ENCODE measurements at regions not wholly inside any gene's neighbourhood (a gene's known extent, or its start where the extent isn't known, plus 50 kb on each side); places are given as distances from the start of the nearest gene placed in this dataset.

- Histone ChIP-seq H3K4me3 (replicated peaks in 1 of 2; ENCODE audit: low read depth in 1 of 2, low read length in 2 of 2) (no peak overlapping the region), H3K27me3 (ENCODE audit: insufficient read depth, low read length) (no peaks in the 10 kb centered on the region), H2AFZ (ENCODE audit: low read depth, low read length, poor library complexity, severe bottlenecking) (no peak overlapping the region), H4K20me1 (ENCODE audit: insufficient read depth) (no peaks in the 10 kb centered on the region), H3K9me3 (ENCODE audit: control insufficient read depth in 1 of 2, insufficient read depth in 1 of 2, low read depth in 1 of 2, low read length in 2 of 2) (peaks cover under 1 to 27% of the 10 kb centered on the region in 2 experiments; a peak in 2 of 4 replicates), H3K9me2 (ENCODE audit: insufficient read depth) (no peaks in the 10 kb centered on the region), H3K27ac (ENCODE audit: low read depth, low read length) (no peak overlapping the region), H3K4me2 (ENCODE audit: low read length) (no peak overlapping the region), H3K9ac (ENCODE audit: low read length) (no peak overlapping the region), H3K79me2 (ENCODE audit: insufficient read depth, low read length) (no peaks in the 10 kb centered on the region), H3K36me3 (ENCODE audit: control insufficient read depth in 1 of 2, insufficient read depth in 2 of 2, low read length in 2 of 2) (no peaks in the 10 kb centered on the region), H3K4me1 (ENCODE audit: control insufficient read depth in 1 of 2, insufficient read depth in 2 of 2, low read length in 2 of 2) (no peaks in the 10 kb centered on the region)
- POLR2A ChIA-PET = no interaction called here
- ATAC-seq (no peak), DNase-seq (ENCODE audit: low read depth, low spot score) (no peak)
- RAD21 ChIA-PET (ENCODE audit: low non-redundant PET in 1 of 2, low total read pairs in 2 of 2, uncharacterized antibody in 2 of 2, unreplicated experiment in 2 of 2) = no interaction called here
- intact Hi-C loops (cut with micrococcal nuclease) = no loop called here
- CTCF ChIA-PET = no interaction called here
- BruUV-seq (replicated peaks) = no TSS peak
- TF ChIP-seq POLR2AphosphoS5 (IDR thresholded peaks at IDR 0.05; ENCODE audit: low read depth, low read length) = no peak
- no peak for TF ChIP-seq SRF (IDR thresholded peaks at IDR 0.05; ENCODE audit: low read depth)
- TF ChIP-seq SP1 (IDR thresholded peaks at IDR 0.05; ENCODE audit: low read depth) = no peak
- no peak for TF ChIP-seq ZNF274 (IDR thresholded peaks at IDR 0.05; ENCODE audit: low read depth, low read length)
- TF ChIP-seq SIN3A (IDR thresholded peaks at IDR 0.05; ENCODE audit: low read depth) = no peak
- no peak for TF ChIP-seq CBX3 (IDR thresholded peaks at IDR 0.05; ENCODE audit: low read depth)
- TF ChIP-seq EGR1 (IDR thresholded peaks at IDR 0.05; ENCODE audit: low read depth) = no peak
- TF ChIP-seq CEBPB (IDR thresholded peaks at IDR 0.05; ENCODE audit: low read depth) = no peak
- no peak for TF ChIP-seq TCF7L2 (IDR thresholded peaks at IDR 0.05; ENCODE audit: borderline replicate concordance, extremely low read depth, insufficient read depth, insufficient read length)
- no peak for TF ChIP-seq ELF1 (IDR thresholded peaks at IDR 0.05; ENCODE audit: borderline replicate concordance, low read depth)
- no peak for TF ChIP-seq EZH2 (IDR thresholded peaks at IDR 0.05)
- no peak for TF ChIP-seq MAX (IDR thresholded peaks at IDR 0.05)
- no peak for TF ChIP-seq JUND (IDR thresholded peaks at IDR 0.05)
- no peak for TF ChIP-seq ZFX (IDR thresholded peaks at IDR 0.05)
- TF ChIP-seq REST (IDR thresholded peaks at IDR 0.05; ENCODE audit: low read depth) = no peak
- no peak for TF ChIP-seq RAD21 (IDR thresholded peaks at IDR 0.05; ENCODE audit: low read depth)
- TF ChIP-seq ATF3 (IDR thresholded peaks at IDR 0.05) = no peak
- no peak for TF ChIP-seq YY1 (IDR thresholded peaks at IDR 0.05; ENCODE audit: extremely low read depth, insufficient replicate concordance, low read depth, low read length)
- no peak for TF ChIP-seq FOSL1 (IDR thresholded peaks at IDR 0.05; ENCODE audit: low read depth)
Measured at GRCh38 chr13:57569986-57570385, 61.6 kb upstream of the PCDH17 start.
